GM12891 (cell line): ENCODE measurements at regions not wholly inside any gene's neighbourhood (a gene's known extent, or its start where the extent isn't known, plus 50 kb on each side); places are given as distances from the start of the nearest gene placed in this dataset.
A peak's percentile ranks its signal among the peaks of the same experiment; 100 is the strongest.

Source experiments
- DNase-seq: peaks from one replicate; pipeline ENCODE4 v3.0.0; 2011; ENCODE audit warnings: low spot score; ENCODE audit not compliant: insufficient read length
- FAIRE-seq: peaks from 2 replicates; lab custom pipeline; 2011; peaks lifted over from hg19 to GRCh38; lab: Jason Lieb, UNC
- PAX5 ChIP-seq: IDR thresholded peaks from 2 replicates; pipeline ENCODE4 v1.6.1; 2011; ENCODE audit warnings: low read length, moderate library complexity, mild to moderate bottlenecking; ENCODE audit not compliant: insufficient read depth, severe bottlenecking
- POLR2A ChIP-seq: IDR thresholded peaks from 2 replicates; pipeline ENCODE4 v1.6.1; 2011; ENCODE audit warnings: low read depth, low read length, control low read depth
- POLR2AphosphoS5 ChIP-seq: IDR thresholded peaks from 2 replicates; pipeline ENCODE4 v1.6.1; 2011; ENCODE audit warnings: low read depth, low read length, control low read depth
- POU2F2 ChIP-seq: IDR thresholded peaks from 2 replicates; pipeline ENCODE4 v1.6.1; 2011; ENCODE audit warnings: low read depth, mild to moderate bottlenecking, control low read depth, low read length, moderate library complexity
- SPI1 ChIP-seq: IDR thresholded peaks from 2 replicates; pipeline ENCODE4 v1.6.1; 2011; ENCODE audit warnings: low read depth, low read length, control low read depth
- TAF1 ChIP-seq: IDR thresholded peaks from 2 replicates; pipeline ENCODE4 v1.6.1; 2011; ENCODE audit warnings: low read depth, low read length, control low read depth

DNA sequence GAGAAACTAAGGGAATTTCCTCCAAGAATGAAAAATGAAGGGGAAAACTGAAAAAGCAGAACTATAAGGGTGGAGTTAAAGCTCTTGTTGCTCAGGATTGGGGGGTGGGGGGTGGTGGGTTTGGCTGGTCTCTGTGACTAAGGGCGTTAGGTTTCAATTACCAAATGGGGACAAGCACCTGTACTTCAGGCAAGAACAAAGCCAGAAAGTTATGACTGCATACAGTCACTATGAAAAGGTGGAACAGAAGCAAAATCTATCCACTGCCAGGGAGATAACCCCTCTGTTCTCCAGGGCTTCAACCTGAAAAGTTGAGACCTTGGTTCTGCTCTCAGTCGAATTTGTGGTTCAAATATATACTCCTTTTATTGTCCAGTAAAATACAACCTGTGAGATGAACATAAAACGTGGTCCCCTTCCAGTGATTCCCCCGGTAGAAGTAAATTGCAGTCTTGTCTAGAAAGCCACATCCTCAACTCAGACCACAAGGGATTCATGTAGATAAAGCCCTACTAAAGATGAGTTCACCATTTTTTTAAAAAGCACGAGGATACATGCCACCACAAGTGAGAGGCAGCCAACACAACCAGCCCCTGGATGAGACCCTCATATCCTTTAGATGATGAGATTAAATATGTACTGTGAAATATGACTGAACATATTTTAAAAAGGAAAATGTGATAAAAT lies 257.1 kb upstream of the RPS6KA3 start:
- DNase-seq = no peak
- TF ChIP-seq POU2F2 = no peak
- TF ChIP-seq POLR2A = no peak
- no peak for TF ChIP-seq PAX5
- no peak for TF ChIP-seq TAF1
- TF ChIP-seq SPI1 = no peak
- no peak for TF ChIP-seq POLR2AphosphoS5

DNA sequence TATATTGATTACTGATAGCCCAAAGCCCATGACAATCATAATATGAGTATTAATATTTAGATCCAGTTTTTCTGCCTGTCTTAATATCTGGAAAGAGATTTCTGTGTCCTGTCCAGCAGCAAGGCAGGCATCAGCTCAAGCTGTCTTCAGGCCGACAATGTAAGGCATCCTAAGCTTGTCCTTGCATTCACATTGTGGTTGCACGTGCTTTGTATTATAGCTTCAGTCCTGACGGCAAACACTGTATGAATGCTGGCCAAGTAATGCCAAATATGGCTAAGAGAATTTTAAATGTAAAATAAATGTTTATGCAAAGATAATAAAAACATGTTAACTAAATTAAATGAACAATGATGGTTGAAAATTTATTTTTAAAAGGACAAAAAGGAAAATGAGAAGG lies 255.7 kb upstream of the RPS6KA3 start:
- FAIRE-seq (no peak), DNase-seq (no peak)
- no peak for TF ChIP-seq PAX5
- TF ChIP-seq TAF1 = no peak
- TF ChIP-seq POLR2AphosphoS5 = no peak
- no peak for TF ChIP-seq SPI1
- TF ChIP-seq POLR2A = no peak
- TF ChIP-seq POU2F2 = no peak

More for the DNA sequence above, 257.1 kb upstream of the RPS6KA3 start:
- FAIRE-seq = peak; percentile 61

DNA sequence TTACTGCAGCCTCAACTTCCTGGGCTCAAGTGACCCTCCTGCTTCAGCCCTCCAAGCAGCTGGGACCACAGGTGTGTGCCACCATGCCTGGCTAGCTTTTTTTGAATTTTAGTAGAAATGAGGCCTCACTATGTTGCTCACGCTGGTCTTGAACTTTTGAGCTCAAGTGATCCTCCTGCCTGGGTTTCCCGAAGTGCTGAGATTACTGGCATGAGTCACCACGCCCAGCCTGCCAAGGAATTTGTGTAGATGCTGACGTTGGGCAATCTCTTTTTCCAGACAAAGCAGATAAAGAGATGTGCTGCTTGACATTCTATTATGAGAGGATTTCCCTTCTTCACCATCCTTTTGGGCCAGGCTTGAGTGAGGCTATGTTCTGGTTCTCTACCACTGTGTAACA lies 254.5 kb upstream of the RPS6KA3 start:
- DNase-seq (no peak), FAIRE-seq (no peak)
- no peak for TF ChIP-seq PAX5
- TF ChIP-seq SPI1 = no peak
- TF ChIP-seq POLR2AphosphoS5 = no peak
- no peak for TF ChIP-seq POU2F2
- no peak for TF ChIP-seq TAF1
- no peak for TF ChIP-seq POLR2A

DNA sequence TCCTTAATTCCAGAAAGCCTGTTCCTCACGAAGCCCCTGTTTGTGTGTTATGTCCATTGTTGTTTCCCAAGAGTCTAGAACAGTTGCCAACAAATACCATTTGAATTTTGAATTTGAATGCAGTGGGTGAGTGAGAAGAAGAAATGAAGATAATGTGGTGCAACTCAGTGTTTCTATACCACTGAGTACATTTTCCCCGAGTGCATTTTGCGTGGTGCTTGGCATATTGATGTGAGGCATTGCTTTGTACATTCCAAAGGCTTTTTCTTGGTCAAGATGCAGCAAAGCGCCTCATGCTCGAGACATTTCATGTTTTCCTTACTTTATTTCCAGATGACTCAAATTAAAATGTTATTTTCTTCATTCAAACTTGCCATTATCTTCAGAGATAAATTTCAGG lies 253.1 kb upstream of the RPS6KA3 start:
- no peak for TF ChIP-seq POU2F2
- TF ChIP-seq POLR2A = no peak
- FAIRE-seq (peak; percentile 23), DNase-seq (no peak)

DNA sequence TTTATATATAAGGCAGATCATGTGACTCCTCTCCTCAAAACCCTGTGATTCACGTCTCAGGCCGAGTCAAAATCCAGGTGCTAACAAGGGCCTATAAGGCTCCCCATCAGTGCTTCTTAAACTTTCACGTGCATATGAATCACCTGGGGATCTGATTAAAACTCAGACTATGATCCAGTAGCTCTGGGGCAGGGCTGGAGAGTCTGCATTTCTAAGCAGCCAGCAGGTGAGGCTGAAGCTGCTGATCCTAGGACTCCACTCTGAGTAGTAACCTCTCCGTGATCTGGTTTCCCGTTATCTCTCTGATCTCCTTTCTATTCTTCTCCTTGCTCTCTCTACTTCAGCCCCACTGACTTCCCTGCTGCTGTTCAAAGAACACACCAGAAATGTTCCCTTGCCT lies 252.4 kb upstream of the RPS6KA3 start:
- no peak for TF ChIP-seq POLR2AphosphoS5
- TF ChIP-seq TAF1 = no peak
- no peak for TF ChIP-seq POU2F2
- TF ChIP-seq PAX5 = no peak
- TF ChIP-seq POLR2A = no peak
- no peak for TF ChIP-seq SPI1
- no peak for DNase-seq
- no peak for FAIRE-seq

DNA sequence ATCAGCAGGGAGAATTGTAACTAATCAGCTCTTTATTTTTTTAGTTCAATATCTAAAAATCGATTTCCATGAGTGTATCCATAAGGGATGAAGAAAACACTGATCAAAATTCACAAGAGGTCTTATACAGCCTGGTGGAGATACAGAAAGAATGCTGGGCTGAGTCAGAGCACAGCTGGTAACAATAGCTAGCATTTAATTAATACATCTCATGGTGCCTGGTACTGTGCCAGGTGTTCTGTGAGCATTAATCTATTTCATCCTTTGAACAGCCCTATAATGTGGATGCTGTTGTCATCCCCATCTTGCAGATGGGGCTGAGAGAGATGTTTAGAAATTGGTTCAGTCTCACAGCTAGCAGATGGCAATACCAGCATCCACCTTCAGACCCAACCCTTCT lies 250.9 kb upstream of the RPS6KA3 start:
- FAIRE-seq (peak; percentile 45), DNase-seq (no peak)
- TF ChIP-seq TAF1 (no peak), POLR2AphosphoS5 (no peak), POLR2A (no peak), SPI1 (no peak), POU2F2 (no peak), PAX5 (no peak)

DNA sequence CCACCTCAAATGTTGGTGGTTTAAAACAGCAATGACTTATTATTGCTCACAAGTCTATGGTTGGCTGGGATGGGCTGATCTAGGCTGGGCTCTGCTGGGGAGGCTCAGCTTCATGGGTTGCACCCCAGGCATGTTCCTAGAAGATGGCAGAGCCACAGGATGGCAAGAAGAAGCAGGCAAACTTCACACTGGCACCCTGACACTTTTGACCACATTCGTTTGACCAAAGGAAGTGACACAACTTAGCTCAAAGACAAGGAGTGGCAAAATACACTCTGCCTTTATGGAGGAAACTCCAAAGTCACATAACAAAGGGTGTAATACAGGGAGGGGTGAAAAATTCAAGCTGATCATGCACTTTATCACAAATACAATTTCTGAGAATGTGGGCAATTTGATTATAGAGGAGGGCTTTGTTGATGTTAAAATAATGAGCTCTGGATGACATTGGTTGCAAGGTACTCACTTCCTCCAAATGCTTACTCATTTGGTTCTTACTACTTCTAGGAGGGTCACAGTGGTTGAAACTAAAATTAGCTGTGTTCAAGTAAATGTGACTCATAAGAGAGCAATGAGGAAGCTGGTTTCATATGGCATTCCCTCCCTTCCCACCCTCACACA lies 249.2 kb upstream of the RPS6KA3 start:
- FAIRE-seq (peak; percentile 97), DNase-seq (no peak)
- TF ChIP-seq PAX5 (no peak), SPI1 (peak; percentile 91)

DNA sequence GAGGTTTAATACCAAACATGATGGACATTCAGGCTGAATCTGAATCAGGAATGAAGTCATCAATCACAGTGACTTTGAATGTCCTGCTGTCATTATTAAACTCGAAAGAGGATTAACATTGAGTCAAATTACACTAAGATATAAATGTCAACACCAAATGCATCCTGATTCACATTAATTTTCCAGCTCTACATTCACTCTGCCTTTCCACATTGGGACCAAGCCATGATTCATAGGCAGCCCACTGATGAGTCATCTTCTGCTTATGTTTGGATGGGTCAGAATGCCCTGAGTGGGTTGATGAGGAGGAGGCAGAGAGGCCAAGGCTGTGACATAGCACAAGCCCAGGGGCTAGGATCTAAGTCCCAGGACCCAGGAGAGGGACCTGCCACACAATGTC lies 247.6 kb upstream of the RPS6KA3 start:
- no peak for FAIRE-seq
- TF ChIP-seq POU2F2 = no peak
- no peak for DNase-seq

DNA sequence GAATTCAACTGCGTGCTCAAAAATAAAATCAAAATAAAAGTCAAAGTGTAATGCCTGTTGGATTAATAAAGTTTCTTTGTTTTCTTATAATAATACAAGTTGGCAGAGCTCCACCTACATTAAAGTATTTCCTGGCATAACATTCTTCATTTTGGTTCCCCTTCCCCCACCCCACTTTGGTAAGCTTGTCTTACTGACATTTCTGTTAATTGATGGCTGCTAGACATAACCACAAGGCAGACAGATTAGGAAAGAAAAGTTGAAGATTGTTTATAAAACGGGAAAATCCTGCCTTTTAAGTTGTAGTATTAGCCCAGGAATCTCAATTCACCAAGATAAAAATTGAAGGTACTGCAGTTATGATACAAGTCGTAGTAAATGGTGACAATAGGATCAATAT lies 246.5 kb upstream of the RPS6KA3 start:
- no peak for FAIRE-seq
- DNase-seq = no peak

DNA sequence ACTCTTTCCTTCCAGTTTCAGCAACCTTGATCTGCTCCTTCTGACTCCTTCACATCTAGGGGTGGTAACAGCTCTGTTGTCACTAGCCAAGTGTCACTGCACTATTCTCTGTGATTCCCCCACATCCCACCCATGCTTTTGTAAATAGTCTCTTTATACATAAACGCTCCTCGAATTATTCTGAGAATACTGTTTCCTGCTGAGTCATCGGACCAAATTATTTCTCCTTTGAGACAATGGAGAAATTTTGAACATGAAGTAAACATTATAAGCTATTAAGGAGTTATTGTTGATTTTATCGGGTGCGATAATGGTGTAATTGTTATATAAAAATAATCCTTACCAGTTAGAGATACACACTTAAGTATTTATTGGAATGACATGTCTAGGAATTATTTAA lies 245.1 kb upstream of the RPS6KA3 start:
- DNase-seq (no peak), FAIRE-seq (no peak)
- TF ChIP-seq POLR2A = no peak
- TF ChIP-seq POLR2AphosphoS5 = no peak
- TF ChIP-seq POU2F2 = no peak
- TF ChIP-seq SPI1 = no peak
- no peak for TF ChIP-seq PAX5
- TF ChIP-seq TAF1 = no peak

More for the DNA sequence above, 246.5 kb upstream of the RPS6KA3 start:
- TF ChIP-seq POLR2A (no peak), PAX5 (no peak), TAF1 (no peak), POLR2AphosphoS5 (no peak), POU2F2 (no peak), SPI1 (no peak)
